Prostate gland (tissue), 2 donors: ENCODE measurements at regions not wholly inside any gene's neighbourhood (a gene's known extent, or its start where the extent isn't known, plus 50 kb on each side); places are given as distances from the start of the nearest gene placed in this dataset.

Experiments
- DNase-seq: peaks from one replicate; pipeline ENCODE4 v3.0.0-alpha.2; 2019; ENCODE audit warnings: low spot score
- H3K27ac ChIP-seq, 2 donors: fragments of 200-600 bp; sonication (generic); 2 replicates each; pipeline ENCODE4 v1.5.1; 2017 to 2019
- H3K27me3 ChIP-seq: fragments of 200-600 bp; sonication (generic); replicated peaks from 2 replicates; pipeline ENCODE4 v1.5.1; 2019; ENCODE audit not compliant: insufficient read depth
- H3K36me3 ChIP-seq, 2 donors: fragments of 200-600 bp; sonication (generic); 1 replicate in 1 of 2; 2 replicates in 1 of 2; pipeline versions ENCODE4 v1.5.1 to v1.8.1; 2017 to 2019
- H3K4me1 ChIP-seq: fragments of 200-600 bp; sonication (generic); replicated peaks from 2 replicates; pipeline ENCODE4 v1.5.1; 2019
- H3K4me3 ChIP-seq, 2 donors: fragments of 200-600 bp; sonication (generic); 2 replicates each; pipeline ENCODE4 v1.5.1; 2017 to 2019
- H3K9me3 ChIP-seq: fragments of 200-600 bp; sonication (generic); 2 replicates; pipeline ENCODE4 v1.5.1; 2017
- CTCF ChIP-seq, 4 experiments: fragments of 200-600 bp in 2 of 4; fragments of 450-650 bp in 2 of 4; sonication (generic) in 2 of 4; IDR thresholded peaks; 1 replicate in 3 of 4; 2 replicates in 1 of 4; pipeline ENCODE4 v1.5.1; 2016 to 2019; ENCODE audit warnings: antibody characterized with exemption in 4 of 4, mild to moderate bottlenecking in 2 of 4, moderate library complexity in 2 of 4
- POLR2A ChIP-seq: fragments of 450-650 bp; IDR thresholded peaks from one replicate; pipeline ENCODE4 v1.6.1; 2016; ENCODE audit warnings: antibody characterized with exemption, mild to moderate bottlenecking
- POLR2AphosphoS5 ChIP-seq: sonication (generic); formaldehyde crosslinking; IDR thresholded peaks from one replicate; pipeline ENCODE4 v1.6.1; 2017; ENCODE audit warnings: antibody characterized with exemption
- WGBS: methylation state at CpG from one replicate; pipeline ENCODE4 v1.1.5; 2018; 5-methylcytosine and 5-hydroxymethylcytosine counted together
- intact Hi-C: fragments of 100-400 bp; cut with DNase I; formaldehyde crosslinking; loops from one replicate; pipeline ENCODE4 v1.14.2; 2022

GRCh38 chr10:78300526-78300925, 266.9 kb downstream of the RPS24 start:
- DNase-seq: no peak
- H3K4me3 ChIP-seq: no peak overlapping the region
- H3K27me3 ChIP-seq: no peaks in the 10 kb centered on the region
- peaks cover 4% of the 10 kb centered on the region for H3K4me1 ChIP-seq
- intact Hi-C loops: loop anchor here (5.0 to 10.0 kb wide), 4 partner anchors 253 to 897 kb away; partner anchors contain the start of gene ZMIZ1
- no peak overlapping the region for H3K27ac ChIP-seq
- no peaks in the 10 kb centered on the region for H3K9me3 ChIP-seq
- WGBS: 100% methylated on average over 2 of the region's 2 CpGs
- H3K36me3 ChIP-seq: no peaks in the 10 kb centered on the region
- no peak for TF ChIP-seq CTCF (IDR thresholded peaks at IDR 0.05)
- TF ChIP-seq POLR2AphosphoS5: no peak
- no peak for TF ChIP-seq POLR2A

- intact Hi-C loops: loop anchor here (5.0 to 10.0 kb wide), 4 partner anchors 254 to 896 kb away; partner anchors contain the start of gene ZMIZ1
- Histone ChIP-seq H3K36me3 (no peaks in the 10 kb centered on the region), H3K4me1 (peaks cover 4% of the 10 kb centered on the region), H3K27me3 (no peaks in the 10 kb centered on the region), H3K27ac (peak overlapping the region; percentile 14 to 87), H3K9me3 (no peaks in the 10 kb centered on the region), H3K4me3 (no peak overlapping the region)
- no peak for TF ChIP-seq CTCF (IDR thresholded peaks at IDR 0.05)
- TF ChIP-seq POLR2A: no peak
- TF ChIP-seq POLR2AphosphoS5: no peak
- 78% methylated on average over 10 of the region's 10 CpGs for WGBS
- no peak for DNase-seq
Observed at GRCh38 chr10:78301481-78301880, 267.8 kb downstream of the RPS24 start.

- H3K27me3 ChIP-seq: no peaks in the 10 kb centered on the region
- intact Hi-C loops: loop anchor here (2.0 to 10.0 kb wide), 5 partner anchors 91 to 895 kb away; partner anchors contain the start of gene ZMIZ1
- no peak for DNase-seq
- H3K4me3 ChIP-seq: peak overlapping the region in 1 of 2 donors; percentile 48
- H3K4me1 ChIP-seq: peaks cover 4% of the 10 kb centered on the region
- H3K27ac ChIP-seq: peak overlapping the region; percentile 84 to 87
- no peaks in the 10 kb centered on the region for H3K36me3 ChIP-seq
- H3K9me3 ChIP-seq: no peaks in the 10 kb centered on the region
- TF ChIP-seq POLR2AphosphoS5 (no peak), CTCF (IDR thresholded peaks at IDR 0.05) (peak in 2 of 4 experiments; percentile 27 to 28)
- 68% methylated on average over 11 of the region's 11 CpGs for WGBS
Observed at GRCh38 chr10:78301891-78302738, 268.5 kb downstream of the RPS24 start.

GRCh38 chr10:78302739-78302988, 269.0 kb downstream of the RPS24 start:
- intact Hi-C loops: loop anchor here (2.0 to 10.0 kb wide), 5 partner anchors 92 to 895 kb away; partner anchors contain the start of gene ZMIZ1
- WGBS: 0% methylated on average over 3 of the region's 3 CpGs
- peak overlapping the region; percentile 48 to 54 for H3K4me3 ChIP-seq
- TF ChIP-seq POLR2A (no peak), CTCF (IDR thresholded peaks at IDR 0.05) (no peak)
- H3K27me3 ChIP-seq: no peaks in the 10 kb centered on the region
- H3K9me3 ChIP-seq: no peaks in the 10 kb centered on the region
- H3K4me1 ChIP-seq: peaks cover 4% of the 10 kb centered on the region
- DNase-seq: no peak
- H3K36me3 ChIP-seq: no peaks in the 10 kb centered on the region
- H3K27ac ChIP-seq: peak overlapping the region; percentile 84 to 87
